Caco-2 (cell line): ENCODE measurements at regions not wholly inside any gene's neighbourhood (a gene's known extent, or its start where the extent isn't known, plus 50 kb on each side); places are given as distances from the start of the nearest gene placed in this dataset.
"Not testable (repeated sequence)": the region's sequence is repeated elsewhere in the genome, so short reads cannot be mapped to it uniquely, and the experiment has no call there.

ENCODE experiments used
- BruUV-seq: library from RNA; stranded (reverse); fragments of 400-500 nt; replicated peaks from 2 replicates; lab custom pipeline; 2021; lab: Mats Ljungman, UMichigan
- CTCF ChIA-PET: fragments of 300-600 bp; sonication (Branson Sonifier 250); formaldehyde crosslinking; loops from one replicate; lab custom pipeline; 2022; ENCODE audit warnings: antibody characterized with exemption; lab: Charles Lee
- POLR2A ChIA-PET: fragments of 300-600 bp; sonication (Branson Sonifier 250); formaldehyde crosslinking; loops from one replicate; lab custom pipeline; 2022; ENCODE audit warnings: antibody characterized with exemption; lab: Charles Lee
- DNase-seq, 2 experiments: peaks; one replicate each; pipeline versions ENCODE4 v3.0.0 to v3.0.0-alpha.2; 2020 to 2022
- H3K27me3 ChIP-seq: replicated peaks from 2 replicates; pipeline ENCODE4 v1.6.0; 2011; ENCODE audit warnings: low read length; ENCODE audit not compliant: control insufficient read depth, insufficient read depth
- H3K36me3 ChIP-seq: 2 replicates; pipeline ENCODE4 v1.5.1; 2011; ENCODE audit warnings: low read length; ENCODE audit not compliant: control insufficient read depth, insufficient read depth
- H3K4me1 ChIP-seq: fragments of 250-450 bp; sonication (Bioruptor Pico); 2 replicates; pipeline ENCODE4 v1.5.1; 2020; ENCODE audit warnings: mild to moderate bottlenecking
- H3K4me3 ChIP-seq: 2 replicates; pipeline ENCODE4 v1.5.1; 2011; ENCODE audit warnings: low read depth, mild to moderate bottlenecking, control low read depth, low read length
- H3K9me3 ChIP-seq: fragments of 250-450 bp; sonication (Bioruptor Pico); 2 replicates; pipeline ENCODE4 v1.5.1; 2020; ENCODE audit warnings: mild to moderate bottlenecking, moderate library complexity
- H3K27ac Mint-ChIP-seq: one replicate; pipeline ENCODE4 v1.8.0; 2022; ENCODE audit warnings: mixed read lengths; ENCODE audit not compliant: unreplicated experiment
- H3K27me3 Mint-ChIP-seq: one replicate; pipeline ENCODE4 v1.8.0; 2022; ENCODE audit warnings: mixed read lengths; ENCODE audit not compliant: insufficient read depth, unreplicated experiment
- H3K36me3 Mint-ChIP-seq: one replicate; pipeline ENCODE4 v1.8.0; 2022; ENCODE audit warnings: mild to moderate bottlenecking, mixed read lengths; ENCODE audit not compliant: insufficient read depth, unreplicated experiment
- H3K4me1 Mint-ChIP-seq: one replicate; pipeline ENCODE4 v1.8.0; 2022; ENCODE audit warnings: low read depth, mixed read lengths; ENCODE audit not compliant: unreplicated experiment
- H3K4me3 Mint-ChIP-seq: one replicate; pipeline ENCODE4 v1.8.0; 2022; ENCODE audit warnings: mild to moderate bottlenecking, moderate library complexity, mixed read lengths; ENCODE audit not compliant: unreplicated experiment
- H3K9me3 Mint-ChIP-seq: one replicate; pipeline ENCODE4 v1.8.0; 2022; ENCODE audit warnings: mixed read lengths; ENCODE audit not compliant: unreplicated experiment
- intact Hi-C: fragments of 100-400 bp; cut with micrococcal nuclease; formaldehyde crosslinking; loops from one replicate; pipeline ENCODE4 v1.10.0; 2022; ENCODE audit not compliant: unreplicated experiment
- TF ChIP-seq, protein P1 (sequence below), 2 experiments: fragments of 200-600 bp in 1 of 2; IDR thresholded peaks; 1 replicate in 1 of 2; 2 replicates in 1 of 2; pipeline versions ENCODE4 v1.5.1 to v1.8.0; 2011 to 2022; ENCODE audit warnings: antibody characterized with exemption in 1 of 2, control low read depth in 1 of 2, inconsistent platforms in 1 of 2, low read depth in 1 of 2, low read length in 1 of 2, mild to moderate bottlenecking in 1 of 2, moderate library complexity in 1 of 2; ENCODE audit not compliant: insufficient read depth in 1 of 2, severe bottlenecking in 1 of 2, unreplicated experiment in 1 of 2

DNA sequence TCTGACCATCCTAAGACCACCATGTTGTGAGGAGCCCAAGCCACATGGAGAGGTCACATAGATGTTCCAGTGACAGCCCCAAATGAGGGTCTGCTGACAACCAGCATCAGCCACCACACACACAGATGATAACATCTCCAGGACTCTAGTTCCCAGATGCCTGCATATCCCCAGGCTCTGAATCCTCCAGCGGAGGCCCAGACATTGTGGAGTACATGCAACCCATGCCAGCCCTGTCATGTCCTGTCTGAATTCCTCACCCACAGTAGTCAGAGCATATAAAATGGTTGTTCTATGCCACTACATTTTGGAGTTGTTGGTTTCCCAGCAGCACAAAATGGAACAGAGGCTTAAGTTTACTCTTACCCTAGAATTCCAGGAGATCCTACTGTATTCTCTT lies 122.0 kb upstream of the SLC35G4 start:
- Mint-ChIP-seq H3K36me3 (peaks cover 5% of the 10 kb centered on the region), H3K4me1 (peaks cover 6% of the 10 kb centered on the region), H3K9me3 (peaks cover 7% of the 10 kb centered on the region), H3K27ac (no peak overlapping the region), H3K27me3 (no peaks in the 10 kb centered on the region), H3K4me3 (no peak overlapping the region)
- ChIA-PET CTCF (no interaction called here), POLR2A (no interaction called here)
- H3K27me3 ChIP-seq, result no peaks in the 10 kb centered on the region
- H3K4me3 ChIP-seq, result no peak overlapping the region
- intact Hi-C loops, result no loop called here
- BruUV-seq, result no TSS peak
- TF ChIP-seq, protein P1, sequence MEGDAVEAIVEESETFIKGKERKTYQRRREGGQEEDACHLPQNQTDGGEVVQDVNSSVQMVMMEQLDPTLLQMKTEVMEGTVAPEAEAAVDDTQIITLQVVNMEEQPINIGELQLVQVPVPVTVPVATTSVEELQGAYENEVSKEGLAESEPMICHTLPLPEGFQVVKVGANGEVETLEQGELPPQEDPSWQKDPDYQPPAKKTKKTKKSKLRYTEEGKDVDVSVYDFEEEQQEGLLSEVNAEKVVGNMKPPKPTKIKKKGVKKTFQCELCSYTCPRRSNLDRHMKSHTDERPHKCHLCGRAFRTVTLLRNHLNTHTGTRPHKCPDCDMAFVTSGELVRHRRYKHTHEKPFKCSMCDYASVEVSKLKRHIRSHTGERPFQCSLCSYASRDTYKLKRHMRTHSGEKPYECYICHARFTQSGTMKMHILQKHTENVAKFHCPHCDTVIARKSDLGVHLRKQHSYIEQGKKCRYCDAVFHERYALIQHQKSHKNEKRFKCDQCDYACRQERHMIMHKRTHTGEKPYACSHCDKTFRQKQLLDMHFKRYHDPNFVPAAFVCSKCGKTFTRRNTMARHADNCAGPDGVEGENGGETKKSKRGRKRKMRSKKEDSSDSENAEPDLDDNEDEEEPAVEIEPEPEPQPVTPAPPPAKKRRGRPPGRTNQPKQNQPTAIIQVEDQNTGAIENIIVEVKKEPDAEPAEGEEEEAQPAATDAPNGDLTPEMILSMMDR (IDR thresholded peaks at IDR 0.05; ENCODE audit: insufficient read depth in 1 of 2, low read depth in 1 of 2, low read length in 1 of 2, severe bottlenecking in 1 of 2, unreplicated experiment in 1 of 2), result no peak
- no peaks in the 10 kb centered on the region for H3K36me3 ChIP-seq
- no peaks in the 10 kb centered on the region for H3K9me3 ChIP-seq
- DNase-seq, result no peak
- H3K4me1 ChIP-seq, result no peaks in the 10 kb centered on the region

- ChIA-PET POLR2A (no interaction called here), CTCF (no interaction called here)
- H3K36me3 ChIP-seq, result no peaks in the 10 kb centered on the region
- H3K36me3 Mint-ChIP-seq, result no peaks in the 10 kb centered on the region
- H3K27me3 Mint-ChIP-seq, result no peaks in the 10 kb centered on the region
- no TSS peak for BruUV-seq
- DNase-seq, result no peak
- no peaks in the 10 kb centered on the region for H3K4me1 Mint-ChIP-seq
- no peaks in the 10 kb centered on the region for H3K4me1 ChIP-seq
- H3K27me3 ChIP-seq, result no peaks in the 10 kb centered on the region
- H3K4me3 Mint-ChIP-seq, result no peak overlapping the region
- TF ChIP-seq, protein P1 (IDR thresholded peaks at IDR 0.05; ENCODE audit: insufficient read depth in 1 of 2, low read depth in 1 of 2, low read length in 1 of 2, severe bottlenecking in 1 of 2, unreplicated experiment in 1 of 2), result no peak
- H3K27ac Mint-ChIP-seq, result no peak overlapping the region
- no peak overlapping the region for H3K4me3 ChIP-seq
- peaks cover 18% of the 10 kb centered on the region for H3K9me3 Mint-ChIP-seq
- intact Hi-C loops, result no loop called here
- H3K9me3 ChIP-seq, result 0 out of 2 replicates have a peak, but pooled peaks cover 3% of the 10 kb centered on the region
Measured at GRCh38 chr18:11482271-11482670, 127.1 kb upstream of the SLC35G4 start.

GRCh38 chr18:11480692-11481091 lies 128.7 kb upstream of the SLC35G4 start:
- Mint-ChIP-seq H3K4me1 (no peaks in the 10 kb centered on the region), H3K36me3 (no peaks in the 10 kb centered on the region), H3K27ac (no peak overlapping the region), H3K4me3 (no peak overlapping the region), H3K9me3 (peaks cover 23% of the 10 kb centered on the region), H3K27me3 (no peaks in the 10 kb centered on the region)
- H3K27me3 ChIP-seq, result no peaks in the 10 kb centered on the region
- H3K4me1 ChIP-seq, result no peaks in the 10 kb centered on the region
- BruUV-seq, result no TSS peak
- DNase-seq, result no peak
- H3K4me3 ChIP-seq, result no peak overlapping the region
- H3K9me3 ChIP-seq, result 0 out of 2 replicates have a peak, but pooled peaks cover 3% of the 10 kb centered on the region
- intact Hi-C loops, result no loop called here
- ChIA-PET POLR2A (no interaction called here), CTCF (no interaction called here)
- no peaks in the 10 kb centered on the region for H3K36me3 ChIP-seq
- TF ChIP-seq, protein P1 (IDR thresholded peaks at IDR 0.05; ENCODE audit: insufficient read depth in 1 of 2, low read depth in 1 of 2, low read length in 1 of 2, severe bottlenecking in 1 of 2, unreplicated experiment in 1 of 2), result no peak

DNA sequence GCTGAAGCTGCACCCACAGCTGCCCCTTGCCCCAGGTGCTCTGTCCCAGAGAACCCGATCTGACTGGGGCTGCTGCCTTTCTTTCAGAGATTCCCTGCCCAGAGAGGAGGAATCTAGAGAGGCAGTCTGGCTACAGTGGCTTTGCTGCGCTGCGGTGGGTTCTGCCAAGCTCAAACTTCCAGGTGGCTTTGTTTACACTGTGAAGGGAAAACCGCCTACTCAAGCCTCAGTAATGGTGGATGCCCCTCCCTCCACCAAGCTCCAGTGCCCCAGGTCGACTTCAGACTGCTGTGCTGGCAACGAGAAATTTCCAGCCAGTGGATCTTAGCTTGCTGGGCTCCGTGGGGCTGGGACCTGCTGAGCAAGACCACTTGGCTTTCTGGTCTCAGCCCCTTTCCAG lies 130.4 kb upstream of the SLC35G4 start:
- intact Hi-C loops, H3K27me3 Mint-ChIP-seq, H3K36me3 Mint-ChIP-seq, BruUV-seq, H3K36me3 ChIP-seq, H3K27me3 ChIP-seq, H3K4me3 Mint-ChIP-seq, H3K27ac Mint-ChIP-seq, DNase-seq, H3K4me3 ChIP-seq, H3K9me3 ChIP-seq, H3K4me1 Mint-ChIP-seq, H3K4me1 ChIP-seq, CTCF ChIA-PET, POLR2A ChIA-PET: not testable (repeated sequence)
- peaks cover 23% of the 10 kb centered on the region for H3K9me3 Mint-ChIP-seq
